HEK293 (cell line): ENCODE measurements at regions not wholly inside any gene's neighbourhood (a gene's known extent, or its start where the extent isn't known, plus 50 kb on each side); places are given as distances from the start of the nearest gene placed in this dataset.

Experiments used
- KLF7 ChIP-seq: fragments of 450-650 bp; formaldehyde crosslinking; IDR thresholded peaks from 2 replicates; pipeline ENCODE4 v1.5.1; 2016; ENCODE audit warnings: missing biosample characterization, missing genetic modification characterization, borderline replicate concordance
- YY1 ChIP-seq: fragments of 450-650 bp; formaldehyde crosslinking; IDR thresholded peaks from 2 replicates; pipeline ENCODE4 v1.5.1; 2018; ENCODE audit warnings: missing biosample characterization, missing genetic modification characterization
- ZNF623 ChIP-seq: fragments of 450-650 bp; formaldehyde crosslinking; IDR thresholded peaks from 2 replicates; pipeline ENCODE4 v1.5.1; 2016; ENCODE audit warnings: missing biosample characterization, missing genetic modification characterization
- TF ChIP-seq, protein P1 (sequence below): fragments of 450-650 bp; formaldehyde crosslinking; IDR thresholded peaks from 2 replicates; pipeline ENCODE4 v1.5.1; 2016; ENCODE audit warnings: missing biosample characterization, missing genetic modification characterization
- TF ChIP-seq, protein P2 (sequence below): fragments of 450-650 bp; formaldehyde crosslinking; IDR thresholded peaks from 2 replicates; pipeline ENCODE4 v1.5.1; 2016; ENCODE audit warnings: missing biosample characterization, missing genetic modification characterization
- TF ChIP-seq, protein P3 (sequence below): fragments of 450-650 bp; formaldehyde crosslinking; IDR thresholded peaks from 2 replicates; pipeline ENCODE4 v1.5.1; 2016; ENCODE audit warnings: missing biosample characterization, missing genetic modification characterization

DNA sequence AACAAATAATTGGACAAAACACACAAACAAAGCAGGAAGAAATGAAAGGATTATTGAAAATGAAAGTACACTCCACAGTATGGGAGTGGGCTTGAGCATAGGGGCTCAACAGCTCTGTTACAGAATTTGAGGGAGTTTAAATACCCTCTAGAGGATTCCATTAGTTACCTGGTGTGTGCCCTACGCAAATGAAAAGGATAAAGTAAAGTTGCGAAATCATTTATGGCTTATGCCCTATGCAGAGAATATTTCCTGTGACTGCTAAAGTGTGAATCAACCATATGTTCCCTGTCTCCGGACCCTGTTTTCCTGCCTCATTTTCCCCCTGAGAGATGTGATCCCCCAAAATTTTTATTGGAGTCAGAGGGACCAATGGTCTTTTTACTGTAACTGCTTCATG is 634.6 kb upstream of the CNTNAP2 start:
- TF ChIP-seq, protein P1, sequence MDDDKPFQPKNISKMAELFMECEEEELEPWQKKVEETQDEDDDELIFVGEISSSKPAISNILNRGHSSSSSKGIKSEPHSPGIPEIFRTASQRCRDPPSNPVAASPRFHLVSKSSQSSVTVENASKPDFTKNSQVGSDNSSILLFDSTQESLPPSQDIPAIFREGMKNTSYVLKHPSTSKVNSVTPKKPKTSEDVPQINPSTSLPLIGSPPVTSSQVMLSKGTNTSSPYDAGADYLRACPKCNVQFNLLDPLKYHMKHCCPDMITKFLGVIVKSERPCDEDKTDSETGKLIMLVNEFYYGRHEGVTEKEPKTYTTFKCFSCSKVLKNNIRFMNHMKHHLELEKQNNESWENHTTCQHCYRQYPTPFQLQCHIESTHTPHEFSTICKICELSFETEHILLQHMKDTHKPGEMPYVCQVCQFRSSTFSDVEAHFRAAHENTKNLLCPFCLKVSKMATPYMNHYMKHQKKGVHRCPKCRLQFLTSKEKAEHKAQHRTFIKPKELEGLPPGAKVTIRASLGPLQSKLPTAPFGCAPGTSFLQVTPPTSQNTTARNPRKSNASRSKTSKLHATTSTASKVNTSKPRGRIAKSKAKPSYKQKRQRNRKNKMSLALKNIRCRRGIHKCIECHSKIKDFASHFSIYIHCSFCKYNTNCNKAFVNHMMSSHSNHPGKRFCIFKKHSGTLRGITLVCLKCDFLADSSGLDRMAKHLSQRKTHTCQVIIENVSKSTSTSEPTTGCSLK (tag by site-specific recombination): no peak
- TF ChIP-seq ZNF623 (tag by site-specific recombination): no peak
- TF ChIP-seq KLF7: no peak
- TF ChIP-seq, protein P2, sequence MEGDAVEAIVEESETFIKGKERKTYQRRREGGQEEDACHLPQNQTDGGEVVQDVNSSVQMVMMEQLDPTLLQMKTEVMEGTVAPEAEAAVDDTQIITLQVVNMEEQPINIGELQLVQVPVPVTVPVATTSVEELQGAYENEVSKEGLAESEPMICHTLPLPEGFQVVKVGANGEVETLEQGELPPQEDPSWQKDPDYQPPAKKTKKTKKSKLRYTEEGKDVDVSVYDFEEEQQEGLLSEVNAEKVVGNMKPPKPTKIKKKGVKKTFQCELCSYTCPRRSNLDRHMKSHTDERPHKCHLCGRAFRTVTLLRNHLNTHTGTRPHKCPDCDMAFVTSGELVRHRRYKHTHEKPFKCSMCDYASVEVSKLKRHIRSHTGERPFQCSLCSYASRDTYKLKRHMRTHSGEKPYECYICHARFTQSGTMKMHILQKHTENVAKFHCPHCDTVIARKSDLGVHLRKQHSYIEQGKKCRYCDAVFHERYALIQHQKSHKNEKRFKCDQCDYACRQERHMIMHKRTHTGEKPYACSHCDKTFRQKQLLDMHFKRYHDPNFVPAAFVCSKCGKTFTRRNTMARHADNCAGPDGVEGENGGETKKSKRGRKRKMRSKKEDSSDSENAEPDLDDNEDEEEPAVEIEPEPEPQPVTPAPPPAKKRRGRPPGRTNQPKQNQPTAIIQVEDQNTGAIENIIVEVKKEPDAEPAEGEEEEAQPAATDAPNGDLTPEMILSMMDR (tag by site-specific recombination): no peak
- TF ChIP-seq, protein P3, sequence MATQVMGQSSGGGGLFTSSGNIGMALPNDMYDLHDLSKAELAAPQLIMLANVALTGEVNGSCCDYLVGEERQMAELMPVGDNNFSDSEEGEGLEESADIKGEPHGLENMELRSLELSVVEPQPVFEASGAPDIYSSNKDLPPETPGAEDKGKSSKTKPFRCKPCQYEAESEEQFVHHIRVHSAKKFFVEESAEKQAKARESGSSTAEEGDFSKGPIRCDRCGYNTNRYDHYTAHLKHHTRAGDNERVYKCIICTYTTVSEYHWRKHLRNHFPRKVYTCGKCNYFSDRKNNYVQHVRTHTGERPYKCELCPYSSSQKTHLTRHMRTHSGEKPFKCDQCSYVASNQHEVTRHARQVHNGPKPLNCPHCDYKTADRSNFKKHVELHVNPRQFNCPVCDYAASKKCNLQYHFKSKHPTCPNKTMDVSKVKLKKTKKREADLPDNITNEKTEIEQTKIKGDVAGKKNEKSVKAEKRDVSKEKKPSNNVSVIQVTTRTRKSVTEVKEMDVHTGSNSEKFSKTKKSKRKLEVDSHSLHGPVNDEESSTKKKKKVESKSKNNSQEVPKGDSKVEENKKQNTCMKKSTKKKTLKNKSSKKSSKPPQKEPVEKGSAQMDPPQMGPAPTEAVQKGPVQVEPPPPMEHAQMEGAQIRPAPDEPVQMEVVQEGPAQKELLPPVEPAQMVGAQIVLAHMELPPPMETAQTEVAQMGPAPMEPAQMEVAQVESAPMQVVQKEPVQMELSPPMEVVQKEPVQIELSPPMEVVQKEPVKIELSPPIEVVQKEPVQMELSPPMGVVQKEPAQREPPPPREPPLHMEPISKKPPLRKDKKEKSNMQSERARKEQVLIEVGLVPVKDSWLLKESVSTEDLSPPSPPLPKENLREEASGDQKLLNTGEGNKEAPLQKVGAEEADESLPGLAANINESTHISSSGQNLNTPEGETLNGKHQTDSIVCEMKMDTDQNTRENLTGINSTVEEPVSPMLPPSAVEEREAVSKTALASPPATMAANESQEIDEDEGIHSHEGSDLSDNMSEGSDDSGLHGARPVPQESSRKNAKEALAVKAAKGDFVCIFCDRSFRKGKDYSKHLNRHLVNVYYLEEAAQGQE (tag by site-specific recombination): no peak
- TF ChIP-seq YY1 (tag by site-specific recombination): no peak
